Endothelial cell of umbilical vein (primary cell): ENCODE measurements at regions not wholly inside any gene's neighbourhood (a gene's known extent, or its start where the extent isn't known, plus 50 kb on each side); places are given as distances from the start of the nearest gene placed in this dataset.
A peak's percentile ranks its signal among the peaks of the same experiment; 100 is the strongest.

Experiments used
- BruUV-seq: library from RNA; stranded (reverse); fragments of 400-500 nt; replicated peaks from 2 replicates; lab custom pipeline; 2021; lab: Mats Ljungman, UMichigan
- CTCF ChIA-PET: fragments of 300-600, 350-600 bp; sonication (Branson Sonifier 250); formaldehyde crosslinking; loops from one replicate; lab custom pipeline; 2021; ENCODE audit warnings: antibody characterized with exemption, inconsistent platforms; lab: Charles Lee
- POLR2A ChIA-PET: fragments of 300-600, 350-600 bp; sonication (Branson Sonifier 250); formaldehyde crosslinking; loops from one replicate; lab custom pipeline; 2021; ENCODE audit warnings: antibody characterized with exemption, inconsistent platforms; lab: Charles Lee
- DNase-seq: peaks from one replicate; pipeline ENCODE4 v3.0.0-alpha.2; 2011; ENCODE audit warnings: low read depth, low spot score
- FAIRE-seq: peaks from 2 replicates; lab custom pipeline; 2011; peaks lifted over from hg19 to GRCh38; lab: Jason Lieb, UNC
- H2AFZ ChIP-seq: 2 replicates; pipeline ENCODE4 v1.6.0; 2012; ENCODE audit warnings: low read depth, low read length, control low read depth, inconsistent platforms
- H3K27ac ChIP-seq: 2 replicates; pipeline ENCODE4 v1.5.1; 2011; ENCODE audit warnings: low read depth, mild to moderate bottlenecking, control low read depth, low read length, moderate library complexity; ENCODE audit not compliant: insufficient read depth
- H3K27me3 ChIP-seq, 2 experiments: 2 replicates each; pipeline versions ENCODE4 v1.6.0 to v1.6.1; 2011; ENCODE audit warnings: low read length in 2 of 2, mixed read lengths in 1 of 2; ENCODE audit not compliant: control insufficient read depth in 2 of 2, insufficient read depth in 2 of 2
- H3K36me3 ChIP-seq, 2 experiments: 2 replicates in 1 of 2; 3 replicates in 1 of 2; pipeline ENCODE4 v1.5.1; 2011; ENCODE audit warnings: low read length in 2 of 2, mild to moderate bottlenecking in 1 of 2, moderate library complexity in 1 of 2; ENCODE audit not compliant: control insufficient read depth in 2 of 2, insufficient read depth in 2 of 2; ENCODE audit errors: extremely low read depth in 1 of 2
- H3K4me1 ChIP-seq: 3 replicates; pipeline ENCODE4 v1.5.1; 2011; ENCODE audit warnings: mild to moderate bottlenecking, low read length; ENCODE audit not compliant: control insufficient read depth, insufficient read depth; ENCODE audit errors: extremely low read depth
- H3K4me2 ChIP-seq: 2 replicates; pipeline ENCODE4 v1.6.1; 2011; ENCODE audit warnings: low read length, control low read depth, mixed read lengths; ENCODE audit not compliant: insufficient read depth
- H3K4me3 ChIP-seq, 3 experiments: fragments of 200-600 bp in 1 of 3; sonication (generic), shearing (Covaris generic) in 1 of 3; replicated peaks in 1 of 3; 2 replicates each; pipeline ENCODE4 v1.5.1; 2011 to 2016; ENCODE audit warnings: control low read depth in 3 of 3, low read length in 3 of 3, mild to moderate bottlenecking in 2 of 3, inconsistent platforms in 1 of 3, low read depth in 1 of 3, moderate library complexity in 1 of 3; ENCODE audit not compliant: insufficient read depth in 1 of 3
- H3K79me2 ChIP-seq: 2 replicates; pipeline ENCODE4 v1.6.0; 2012; ENCODE audit warnings: low read length, inconsistent platforms; ENCODE audit not compliant: control insufficient read depth, insufficient read depth
- H3K9ac ChIP-seq: replicated peaks from 2 replicates; pipeline ENCODE3; 2011; ENCODE audit warnings: low read length, control low read depth; ENCODE audit not compliant: insufficient read depth; ENCODE audit errors: extremely low read depth
- H3K9me1 ChIP-seq: replicated peaks from 3 replicates; pipeline ENCODE4 v1.6.0; 2011; ENCODE audit warnings: mild to moderate bottlenecking, low read length; ENCODE audit not compliant: control insufficient read depth, insufficient read depth; ENCODE audit errors: extremely low read depth
- H3K9me3 ChIP-seq: replicated peaks from 2 replicates; pipeline ENCODE4 v1.5.1; 2012; ENCODE audit warnings: low read length, inconsistent platforms; ENCODE audit not compliant: control insufficient read depth, insufficient read depth
- H4K20me1 ChIP-seq: replicated peaks from 2 replicates; pipeline ENCODE3; 2011; ENCODE audit warnings: mild to moderate bottlenecking, low read length; ENCODE audit not compliant: control insufficient read depth, insufficient read depth; ENCODE audit errors: extremely low read depth
- CTCF ChIP-seq, 2 donors: IDR thresholded peaks; 1 replicate in 1 of 2; 2 replicates in 1 of 2; pipeline ENCODE4 v1.5.1; 2011; ENCODE audit warnings: low read length in 2 of 2, mild to moderate bottlenecking in 2 of 2, moderate library complexity in 2 of 2, control low read depth in 1 of 2, inconsistent platforms in 1 of 2, low read depth in 1 of 2; ENCODE audit not compliant: insufficient read depth in 1 of 2; ENCODE audit errors: extremely low read depth in 1 of 2
- FOS ChIP-seq: IDR thresholded peaks from 2 replicates; pipeline ENCODE4 v1.6.1; 2011; ENCODE audit warnings: mild to moderate bottlenecking, low read length, moderate library complexity, borderline replicate concordance; ENCODE audit not compliant: insufficient read depth
- JUN ChIP-seq: IDR thresholded peaks from 2 replicates; pipeline ENCODE4 v1.6.1; 2011; ENCODE audit warnings: borderline replicate concordance, low read depth; ENCODE audit not compliant: insufficient read length, insufficient read depth
- POLR2A ChIP-seq: IDR thresholded peaks from 2 replicates; pipeline ENCODE4 v1.6.1; 2012; ENCODE audit warnings: low read depth, mild to moderate bottlenecking, control low read depth, low read length
- POLR2AphosphoS5 ChIP-seq: IDR thresholded peaks from 2 replicates; pipeline ENCODE4 v1.6.1; 2012; ENCODE audit warnings: low read depth, mild to moderate bottlenecking, control low read depth, low read length, moderate library complexity; ENCODE audit not compliant: insufficient read depth
- dilution Hi-C: fragments of 300-500 bp; cut with MboI; formaldehyde crosslinking; loops from one replicate; pipeline ENCODE4 v1.15.0; 2019; ENCODE audit warnings: low sequenced_read_pairs; ENCODE audit not compliant: extremely low pct_ligation_motif_present
- intact Hi-C: fragments of 100-400 bp; cut with micrococcal nuclease; formaldehyde crosslinking; loops from one replicate; pipeline ENCODE4 v1.10.0; 2022

- TF ChIP-seq CTCF (IDR thresholded peaks at IDR 0.05; ENCODE audit: extremely low read depth in 1 of 2, insufficient read depth in 1 of 2, low read depth in 1 of 2, low read length in 2 of 2): no peak
- TF ChIP-seq POLR2A: peak; percentile 43
- TF ChIP-seq POLR2AphosphoS5: peak; percentile 50
- peak; percentile 80 for TF ChIP-seq FOS
- peak; percentile 18 for TF ChIP-seq JUN
- CTCF ChIA-PET: interaction anchor here (0.7 to 1.3 kb wide), 2 partner anchors 11 to 128 kb away, joined by 3 to 6 read pairs; partner anchors contain the start of gene TNRC6C
- Histone ChIP-seq H3K27ac (peak overlapping the region; percentile 85), H3K36me3 (no peaks in the 10 kb centered on the region), H3K4me2 (peak overlapping the region; percentile 53), H3K9me1 (no peaks in the 10 kb centered on the region), H3K79me2 (no peaks in the 10 kb centered on the region), H3K4me1 (peaks cover 31% of the 10 kb centered on the region), H2AFZ (peak overlapping the region; percentile 92), H3K4me3 (no peak overlapping the region), H4K20me1 (no peaks in the 10 kb centered on the region), H3K9me3 (no peaks in the 10 kb centered on the region), H3K9ac (peak overlapping the region; percentile 79), H3K27me3 (no peaks in the 10 kb centered on the region)
- dilution Hi-C loops: no loop called here
- FAIRE-seq: peak; percentile 80
- intact Hi-C loops: loop anchor here (2.0 to 5.0 kb wide), 3 partner anchors 129 to 357 kb away; partner anchors contain the start of genes AFMID, TK1 and TNRC6C
- peak; percentile 77 for DNase-seq
- POLR2A ChIA-PET: interaction anchor here (2.2 kb wide), 1 partner anchor 128 kb away, joined by 8 read pairs; the partner anchor contains the start of gene TNRC6C
- BruUV-seq: TSS peak; percentile 25
These were observed 128.4 kb upstream of the TNRC6C start for GRCh38 chr17:77829843-77830799.
